GM21825 (cell line): ENCODE measurements at regions not wholly inside any gene's neighbourhood (a gene's known extent, or its start where the extent isn't known, plus 50 kb on each side); places are given as distances from the start of the nearest gene placed in this dataset.
"Not testable (repeated sequence)": the region's sequence is repeated elsewhere in the genome, so short reads cannot be mapped to it uniquely, and the experiment has no call there.

Experiments used
- ATAC-seq: cut with Tn5 transposase; IDR thresholded peaks from one replicate; pipeline ENCODE4 v1.9.1; 2021; ENCODE audit warnings: mild to moderate bottlenecking, moderate library complexity; ENCODE audit not compliant: unreplicated experiment

GRCh38 chr1:61028136-61028535, 54.2 kb upstream of the NFIA start:
- ATAC-seq, result no peak

DNA sequence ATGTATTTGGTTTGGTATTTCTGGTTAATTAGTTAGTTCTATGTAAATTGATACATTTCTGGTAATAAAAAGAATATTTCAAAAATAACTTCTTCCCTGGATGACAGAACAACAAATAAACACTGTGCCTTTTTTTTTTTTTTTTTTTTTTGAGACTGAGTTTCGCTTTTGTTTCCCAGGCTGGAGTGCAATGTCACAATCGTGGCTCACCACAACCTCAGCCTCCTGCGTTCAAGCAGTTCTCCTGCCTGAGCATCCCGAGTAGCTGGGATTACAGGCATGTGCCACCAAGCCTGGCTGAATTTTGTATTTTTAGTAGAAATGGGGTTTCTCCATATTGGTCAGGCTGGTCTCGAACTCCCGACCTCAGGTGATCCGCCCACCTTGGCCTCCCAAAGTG, 64.3 kb upstream of the NFIA start:
- ATAC-seq, result not testable (repeated sequence)

DNA sequence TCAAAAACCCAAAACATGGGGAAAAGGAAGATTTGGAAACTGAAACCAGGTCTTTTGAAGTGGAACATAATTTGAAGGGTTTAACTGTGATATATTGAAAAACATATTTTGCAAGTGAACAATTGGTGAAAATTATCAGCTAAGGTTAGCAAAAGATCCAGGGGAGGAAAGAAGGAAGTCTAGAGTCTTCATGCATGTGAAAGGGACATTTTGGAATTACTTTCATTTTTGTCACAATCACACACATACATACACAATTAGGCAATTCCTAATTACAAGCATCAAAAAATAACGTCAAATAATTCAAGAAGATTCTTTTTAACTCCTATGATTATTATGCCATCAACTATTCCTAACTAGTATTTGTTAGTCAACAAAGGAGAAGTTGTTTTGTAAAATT, 64.7 kb upstream of the NFIA start:
- no peak for ATAC-seq

DNA sequence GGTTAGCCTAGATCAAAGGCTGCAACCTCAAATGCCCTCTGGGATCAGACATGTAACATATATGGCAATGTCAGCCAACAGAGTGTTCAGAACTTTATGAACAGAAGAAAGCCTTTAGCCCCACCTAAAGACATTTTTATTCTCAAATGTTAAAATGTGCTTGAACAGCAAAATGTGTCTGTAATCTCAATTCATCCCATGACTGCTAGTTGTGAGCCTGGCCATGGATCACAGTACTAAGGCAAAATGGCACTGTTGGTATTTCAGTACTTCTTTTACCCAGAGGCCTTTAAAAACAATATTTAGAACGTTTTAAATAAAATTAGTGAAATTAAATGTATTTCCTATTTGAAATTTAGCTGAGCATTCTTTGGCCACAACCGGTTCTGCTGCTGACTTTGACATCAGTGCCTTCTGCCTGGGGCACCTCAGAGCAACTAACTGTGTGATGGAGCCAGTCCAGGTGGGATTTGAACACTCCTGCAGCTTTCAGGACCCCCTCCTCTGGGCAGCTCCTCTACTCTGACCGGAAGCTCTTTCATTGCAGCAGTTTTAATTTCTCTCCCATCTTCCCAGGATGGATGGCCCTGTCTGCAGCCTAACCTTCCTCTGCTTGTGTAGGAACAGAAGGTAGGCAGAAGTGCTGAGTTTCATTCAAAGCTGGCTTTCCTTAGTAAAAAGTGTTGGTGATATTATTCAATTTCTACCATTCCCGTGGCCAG, 68.3 kb upstream of the NFIA start:
- ATAC-seq, result no peak

- ATAC-seq, result no peak
Measured at GRCh38 chr1:61013189-61013945, 69.0 kb upstream of the NFIA start.

- ATAC-seq, result no peak
Measured at GRCh38 chr1:61012341-61012761, 70.0 kb upstream of the NFIA start.

DNA sequence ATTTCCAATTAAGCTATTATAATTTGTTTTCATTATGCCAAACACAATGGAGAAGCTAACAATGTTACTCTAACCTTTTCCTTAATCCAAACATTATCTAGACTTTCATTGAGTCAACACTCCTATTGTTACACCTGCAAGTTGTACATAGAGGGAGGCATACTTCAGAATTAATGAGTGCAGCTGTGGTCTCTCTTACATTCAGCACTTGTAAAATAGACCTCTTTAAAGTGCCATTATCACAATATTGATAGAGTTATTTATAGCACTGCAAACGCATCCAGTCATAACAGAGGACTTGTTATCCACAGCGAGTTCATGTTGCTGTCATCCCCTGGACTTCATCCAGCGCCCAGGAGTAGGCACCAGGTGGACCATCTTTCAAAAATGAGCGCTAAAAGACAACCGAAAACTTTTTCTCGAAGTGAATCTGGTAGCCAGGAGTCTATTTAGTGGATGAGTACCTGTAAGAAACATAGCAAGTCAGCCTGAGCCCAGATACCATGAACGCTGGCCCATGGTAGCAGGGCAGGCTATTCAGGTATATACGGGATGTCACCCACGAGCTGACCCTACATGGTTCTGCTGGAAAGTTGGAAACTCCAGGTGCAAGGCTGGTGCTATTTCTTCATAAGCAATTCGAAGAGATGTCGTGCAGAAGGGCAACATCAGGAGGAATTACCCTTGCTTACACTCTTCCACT, 70.6 kb upstream of the NFIA start:
- ATAC-seq, result no peak

DNA sequence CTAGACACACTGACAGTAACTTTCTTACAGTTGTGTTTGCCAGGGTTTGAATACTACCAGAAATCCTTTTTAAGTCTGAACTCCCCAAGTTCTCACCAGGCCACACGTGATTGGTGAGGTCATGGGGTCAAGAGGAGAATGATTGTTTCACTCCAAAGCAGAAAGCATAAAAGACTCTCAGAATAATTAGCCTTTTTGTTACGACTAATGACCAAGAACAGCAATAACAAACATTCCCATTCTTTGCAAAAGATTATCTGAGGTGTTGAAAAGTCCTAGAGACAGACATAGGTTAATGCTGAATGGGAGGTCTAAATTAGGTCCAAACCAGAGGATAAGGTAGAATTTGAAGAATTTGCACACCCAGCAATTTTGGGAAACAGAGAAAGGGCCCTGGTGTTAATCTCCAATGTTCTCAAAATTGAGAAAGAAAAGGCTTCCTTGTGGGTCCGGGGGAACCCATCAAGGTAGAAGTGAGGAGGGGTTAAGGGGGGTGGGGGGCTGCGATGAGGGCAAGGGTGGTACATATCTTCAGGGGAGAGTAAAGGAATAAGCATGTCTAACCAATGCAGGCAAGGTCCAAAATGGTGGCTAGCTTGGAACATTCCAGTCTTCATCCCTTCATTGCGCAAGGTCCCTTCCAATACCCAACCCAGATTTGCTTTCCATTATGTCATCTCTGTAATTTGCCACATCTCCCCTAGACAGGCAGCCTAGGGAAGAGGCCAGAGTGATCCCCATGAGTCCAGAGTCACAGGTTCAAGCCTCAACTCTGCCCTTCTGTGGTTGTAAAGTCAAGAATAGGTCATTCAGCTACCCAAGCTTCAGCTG, 74.6 kb upstream of the NFIA start:
- no peak for ATAC-seq

DNA sequence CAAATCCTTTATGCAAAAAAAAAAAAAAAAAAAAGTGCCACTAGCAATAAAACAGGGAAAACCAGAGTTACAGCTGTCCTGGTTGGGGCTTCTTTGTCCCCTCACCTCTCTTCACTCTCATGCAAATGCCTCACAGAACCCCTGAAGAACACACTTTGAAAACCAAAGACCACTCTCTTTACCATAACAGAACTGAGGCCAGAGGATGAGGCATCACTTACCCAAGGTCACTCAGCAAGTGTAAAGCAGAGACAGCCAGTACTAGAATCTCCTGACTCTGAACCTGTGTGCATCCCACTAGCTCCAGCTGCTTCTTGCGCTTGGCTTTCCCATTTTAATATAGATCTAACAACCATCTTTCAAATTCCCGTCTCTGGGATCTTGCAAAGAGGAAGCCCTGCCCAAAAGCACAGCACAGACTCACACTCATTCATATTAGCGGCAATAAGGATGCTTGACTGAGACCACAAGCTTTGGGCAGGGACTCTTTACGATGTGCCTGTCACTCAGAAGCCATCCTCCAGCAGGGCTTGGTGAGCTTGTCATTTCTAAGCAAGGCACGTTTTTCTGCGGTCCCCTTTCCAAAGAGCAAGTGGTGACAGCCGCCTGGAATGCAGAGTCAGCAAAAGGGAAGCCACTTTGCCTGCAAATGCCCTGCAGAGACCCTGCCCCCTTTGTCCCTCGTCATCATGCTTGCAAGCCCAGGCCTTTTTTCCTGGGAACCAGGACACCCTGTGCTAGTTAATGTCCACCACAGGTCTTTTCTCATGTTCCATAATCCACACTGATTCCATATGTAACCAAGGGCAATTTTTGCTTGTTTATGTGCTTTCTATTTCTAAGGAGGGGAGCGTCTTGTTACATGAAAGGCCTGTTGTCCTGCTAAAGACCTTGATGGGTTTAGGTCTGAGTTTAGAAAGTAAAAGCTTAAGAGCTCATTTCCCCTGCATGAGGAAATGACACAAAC, 76.5 kb upstream of the NFIA start:
- ATAC-seq, result no peak

- no peak for ATAC-seq
Measured at GRCh38 chr1:61004262-61005003, 77.9 kb upstream of the NFIA start.

DNA sequence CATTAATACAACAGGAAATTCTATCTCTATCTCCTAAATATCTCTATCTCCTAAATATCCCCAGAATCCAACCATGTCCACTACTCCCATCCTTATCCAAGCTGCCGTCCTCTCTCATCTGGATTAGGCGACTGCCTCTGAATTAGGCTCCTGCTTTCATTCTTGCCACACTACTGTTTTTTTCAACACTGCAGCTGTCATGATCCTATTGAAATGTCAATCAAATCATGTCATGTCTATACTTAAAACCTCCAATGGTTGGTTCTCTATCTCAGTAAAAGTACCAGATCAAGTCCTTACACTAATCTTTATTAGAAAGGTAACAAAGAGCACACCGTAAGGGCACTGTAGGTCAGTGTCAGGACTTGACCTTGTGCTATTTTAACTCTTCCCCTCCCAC, 82.0 kb upstream of the NFIA start:
- no peak for ATAC-seq

DNA sequence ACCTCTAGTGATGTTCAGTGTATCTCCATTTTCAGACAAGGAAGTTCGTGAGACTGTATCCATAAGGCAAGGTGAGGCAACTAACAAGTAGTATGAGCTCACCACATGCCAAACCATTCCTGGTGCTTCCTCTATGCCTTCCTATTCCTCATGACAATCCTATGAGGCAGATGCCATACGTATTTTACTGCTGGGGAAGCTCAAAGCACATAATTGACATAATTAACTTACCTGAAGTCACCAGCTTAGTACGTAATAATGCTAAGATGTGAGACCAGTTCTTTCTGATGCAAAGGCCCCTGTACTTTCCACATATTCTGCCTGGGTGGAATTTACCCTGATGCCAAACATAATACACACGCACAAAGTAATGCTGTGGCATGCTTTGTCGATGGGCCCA, 83.6 kb upstream of the NFIA start:
- no peak for ATAC-seq

GRCh38 chr1:60994828-60995492, 87.4 kb upstream of the NFIA start:
- ATAC-seq, result no peak

DNA sequence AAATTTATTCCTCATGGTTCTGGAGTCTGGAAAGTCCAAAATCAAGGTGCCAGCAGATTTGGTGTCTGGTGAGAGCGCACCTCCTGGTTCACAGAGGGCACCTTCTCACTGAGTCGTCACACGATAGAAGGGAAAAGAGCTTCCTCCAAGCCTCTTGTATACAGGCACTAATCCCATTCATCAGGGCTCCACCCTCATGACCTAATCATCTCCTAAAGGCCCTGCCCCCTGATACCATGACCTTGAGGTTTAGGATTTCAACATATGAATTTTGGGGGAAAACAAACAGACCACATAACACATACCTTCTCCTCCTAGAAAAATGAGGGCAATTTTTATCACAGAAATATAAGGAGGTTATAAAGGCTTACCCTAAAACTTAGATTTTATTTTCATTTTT, 88.0 kb upstream of the NFIA start:
- ATAC-seq, result no peak

DNA sequence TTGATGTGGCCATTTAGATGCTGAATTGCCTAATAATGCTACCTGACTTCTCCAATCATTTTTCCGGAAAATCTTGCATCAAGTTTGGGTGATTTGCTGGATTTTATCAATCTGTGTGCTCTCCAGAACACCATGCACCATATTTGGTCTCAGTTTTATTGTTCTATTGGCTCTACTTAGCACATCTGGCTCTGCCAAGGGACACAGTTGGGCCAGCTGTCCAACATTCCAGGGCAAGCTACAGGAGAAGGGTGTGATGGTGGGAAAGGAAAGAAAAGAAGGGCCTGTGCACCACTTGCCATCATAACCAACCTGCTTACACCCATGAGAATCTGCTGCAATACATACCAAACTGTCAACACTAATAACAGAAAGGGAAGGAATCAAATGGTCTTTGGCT, 90.2 kb upstream of the NFIA start:
- ATAC-seq, result no peak

GRCh38 chr1:60990714-60991090, 91.7 kb upstream of the NFIA start:
- no peak for ATAC-seq

DNA sequence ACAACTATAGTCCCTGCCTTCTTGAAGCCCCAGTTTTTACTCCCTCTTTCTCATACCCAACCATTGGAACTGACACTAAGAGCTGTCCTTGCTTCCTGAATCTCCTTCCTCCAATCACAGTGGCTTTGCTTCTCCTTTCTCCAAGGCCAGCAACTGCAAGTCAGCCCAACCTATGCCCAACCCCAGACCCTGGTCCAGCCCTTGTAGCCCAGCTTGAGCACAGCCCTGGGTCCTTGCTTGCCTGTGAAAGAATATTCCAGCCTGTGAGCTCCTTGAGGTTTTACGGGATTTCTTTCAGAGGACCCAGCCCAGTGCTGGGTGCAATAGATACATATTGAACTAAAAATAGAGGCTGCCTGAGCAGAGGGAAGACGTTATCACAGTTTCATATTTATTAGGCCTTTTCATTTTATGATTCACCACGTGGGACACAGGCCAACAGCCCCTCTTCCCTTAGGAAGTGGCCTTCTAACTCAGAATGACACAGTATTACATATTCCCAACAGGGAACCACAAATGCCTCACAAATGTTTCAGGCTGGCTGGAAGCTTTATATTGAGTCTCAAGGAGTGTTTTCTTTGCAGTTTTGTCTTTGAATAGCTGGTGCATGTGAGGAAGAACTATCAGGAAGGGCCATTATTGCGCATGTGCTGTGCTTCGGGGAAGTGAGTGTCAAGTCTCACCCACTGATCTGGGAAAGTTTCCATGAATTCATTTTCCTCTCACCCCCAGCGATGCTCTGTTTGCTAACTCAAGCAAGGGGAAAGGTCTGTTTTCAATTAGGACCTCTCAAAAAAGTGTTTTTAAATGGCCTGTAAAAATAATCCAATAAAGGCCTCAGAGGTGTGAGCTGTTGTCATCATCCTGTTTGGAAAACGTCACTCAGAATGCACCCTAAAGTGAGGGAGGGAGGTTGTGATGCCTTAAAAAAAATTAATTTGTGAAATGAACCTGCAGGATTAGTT, 92.3 kb upstream of the NFIA start:
- no peak for ATAC-seq

DNA sequence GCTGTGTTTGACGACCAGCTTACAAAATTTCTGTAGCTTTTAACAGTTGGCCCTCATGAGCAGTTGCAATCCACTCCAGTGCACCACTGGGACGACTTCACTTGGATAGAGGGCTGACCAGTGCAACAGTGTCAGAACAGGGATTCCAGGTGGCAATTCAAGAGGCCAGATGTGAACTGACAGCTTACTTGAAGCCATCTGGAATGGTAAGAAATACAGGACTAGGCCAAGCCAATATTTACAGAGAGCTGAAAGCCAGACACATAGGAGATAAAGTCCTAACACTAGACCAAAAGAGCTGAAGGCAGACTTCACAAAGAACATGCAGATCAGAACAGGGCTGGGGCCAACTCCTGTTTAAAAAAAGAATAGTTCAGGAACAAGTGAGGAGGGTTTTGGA, 93.5 kb upstream of the NFIA start:
- ATAC-seq, result no peak
